Upper lobe of left lung (tissue), 4 donors: ENCODE measurements at regions not wholly inside any gene's neighbourhood (a gene's known extent, or its start where the extent isn't known, plus 50 kb on each side); places are given as distances from the start of the nearest gene placed in this dataset.

ENCODE experiments used
- CTCF ChIP-seq, 6 experiments: fragments of 450-650 bp in 4 of 6; fragments of 200-600 bp in 2 of 6; sonication (generic) in 2 of 6; IDR thresholded peaks; one replicate each; pipeline ENCODE4 v1.5.1; 2016 to 2019; ENCODE audit warnings: antibody characterized with exemption in 6 of 6
- POLR2A ChIP-seq, 4 donors: fragments of 450-650 bp; IDR thresholded peaks; one replicate each; pipeline ENCODE4 v1.5.1; 2016 to 2017; ENCODE audit warnings: antibody characterized with exemption in 4 of 4, mild to moderate bottlenecking in 2 of 4

DNA sequence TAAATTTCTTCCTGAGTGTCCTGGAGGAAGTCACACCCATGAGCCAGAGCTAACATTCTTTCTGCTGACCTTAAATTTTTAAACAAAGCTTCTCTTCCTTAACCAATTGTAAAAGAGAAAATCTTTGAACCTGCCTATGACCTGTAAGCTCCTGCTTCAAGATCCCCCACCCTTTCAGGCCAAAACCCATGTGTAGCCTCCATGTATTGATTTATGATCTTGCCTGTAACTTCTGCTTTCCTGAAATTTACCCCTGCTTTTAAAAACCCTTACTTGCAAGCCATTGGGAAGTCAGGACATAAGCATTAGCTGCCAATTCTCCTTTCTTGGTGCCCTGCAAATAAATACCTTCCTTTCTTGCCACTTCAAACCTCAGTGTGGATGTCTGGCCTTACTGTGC lies 68.5 kb upstream of the HECTD2 start:
- TF ChIP-seq CTCF (IDR thresholded peaks at IDR 0.05), result no peak
- TF ChIP-seq POLR2A (IDR thresholded peaks at IDR 0.05), result no peak
